COLO668 (cell line): ENCODE measurements at regions not wholly inside any gene's neighbourhood (a gene's known extent, or its start where the extent isn't known, plus 50 kb on each side); places are given as distances from the start of the nearest gene placed in this dataset.
"Not testable (repeated sequence)": the region's sequence is repeated elsewhere in the genome, so short reads cannot be mapped to it uniquely, and the experiment has no call there.

Experiments
- DNase-seq: peaks from one replicate; lab custom pipeline; 2025; ENCODE audit not compliant: unreplicated experiment; lab: John Stamatoyannopoulos, UW

DNA sequence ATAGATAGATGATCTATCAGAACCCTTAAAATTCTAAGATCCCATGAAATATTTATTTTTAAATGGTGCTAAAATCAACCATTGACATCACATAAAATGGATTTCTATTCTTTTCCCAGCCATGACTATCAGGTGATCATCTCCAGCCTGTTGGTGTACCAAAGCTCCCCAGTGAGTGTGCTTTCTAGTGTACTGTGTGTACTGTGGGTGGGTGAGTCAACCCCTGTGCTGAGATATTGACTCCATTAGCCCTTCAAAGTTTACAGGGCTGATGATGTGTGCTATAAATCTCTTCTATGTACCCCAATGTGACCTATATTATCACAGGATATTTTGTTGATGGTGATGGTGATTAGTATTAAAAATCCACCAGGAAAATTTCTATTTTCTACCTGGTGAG lies 344.6 kb downstream of the MMUT start:
- DNase-seq, result no peak

DNA sequence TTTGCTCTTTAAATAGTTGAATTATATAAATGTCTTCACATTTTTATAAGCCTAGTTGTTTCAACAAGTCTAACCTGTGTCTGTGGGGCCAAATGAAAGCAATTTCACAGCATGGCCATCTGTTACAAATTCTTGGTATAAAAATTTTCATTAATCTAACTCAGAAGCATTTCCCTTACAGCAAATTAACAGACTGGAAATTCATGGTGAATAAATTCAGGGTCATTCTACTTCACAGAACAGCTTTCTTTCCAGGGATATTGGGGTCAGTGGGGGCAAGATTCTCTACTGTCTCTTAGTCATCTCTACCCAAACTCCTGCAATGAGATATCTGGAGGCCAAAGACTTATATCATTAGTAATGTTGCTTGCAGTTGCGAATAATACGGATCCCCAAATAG lies 352.1 kb downstream of the MMUT start:
- DNase-seq, result no peak

DNA sequence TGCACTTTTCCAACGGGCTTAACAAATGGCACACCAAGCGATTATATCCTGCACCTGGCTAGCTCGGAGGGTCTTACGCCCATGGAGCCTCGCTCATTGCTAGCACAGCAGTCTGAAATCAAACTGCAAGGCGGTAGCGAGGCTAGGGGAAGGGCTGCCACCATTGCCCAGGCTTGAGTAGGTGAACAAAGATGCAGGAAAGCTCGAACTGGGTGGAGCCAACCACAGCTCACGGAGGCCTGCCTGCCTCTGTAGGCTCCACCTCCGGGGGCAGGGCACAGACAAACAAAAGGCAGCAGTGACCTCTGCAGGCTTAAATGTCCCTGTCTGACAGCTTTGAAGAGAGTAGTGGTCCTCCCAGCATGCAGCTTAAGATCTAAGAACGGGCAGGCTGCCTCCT lies 365.4 kb downstream of the MMUT start:
- DNase-seq, result not testable (repeated sequence)

DNA sequence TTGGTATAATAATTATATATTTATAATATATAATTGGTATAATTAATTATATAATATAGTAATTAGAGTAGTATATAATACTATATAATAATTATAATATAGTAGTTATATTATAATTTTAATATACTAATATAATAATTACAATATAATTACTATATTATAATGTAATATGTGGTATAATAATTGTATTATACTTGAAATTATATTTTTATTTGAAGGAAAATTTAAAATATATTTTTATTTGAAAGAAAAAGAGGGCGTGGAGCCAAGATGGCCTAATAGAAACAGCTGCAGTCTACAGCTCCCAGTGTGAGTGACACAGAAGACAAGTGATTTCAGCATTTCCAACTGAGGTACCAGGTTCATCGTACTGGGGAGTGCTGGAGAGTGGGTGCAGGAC lies 365.9 kb downstream of the MMUT start:
- no peak for DNase-seq

DNA sequence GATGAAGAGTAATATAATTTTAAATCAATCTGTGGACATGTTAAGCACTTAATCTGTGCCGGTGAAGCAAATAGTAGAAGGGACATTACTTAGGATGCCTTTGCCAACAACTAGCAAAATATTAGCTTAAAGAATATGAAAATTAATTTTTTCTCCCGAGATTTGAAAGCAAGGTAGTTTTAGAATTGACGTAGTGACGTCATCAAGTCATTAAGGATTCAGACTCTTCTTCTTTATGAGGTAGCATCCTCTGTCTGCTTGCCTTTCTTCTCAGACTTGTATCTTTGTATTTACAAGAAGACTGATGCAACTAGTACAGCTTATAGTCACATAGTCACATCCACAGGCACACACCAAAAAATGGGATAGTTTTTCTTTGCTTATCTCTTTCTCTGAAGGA lies 374.4 kb downstream of the MMUT start:
- no peak for DNase-seq

DNA sequence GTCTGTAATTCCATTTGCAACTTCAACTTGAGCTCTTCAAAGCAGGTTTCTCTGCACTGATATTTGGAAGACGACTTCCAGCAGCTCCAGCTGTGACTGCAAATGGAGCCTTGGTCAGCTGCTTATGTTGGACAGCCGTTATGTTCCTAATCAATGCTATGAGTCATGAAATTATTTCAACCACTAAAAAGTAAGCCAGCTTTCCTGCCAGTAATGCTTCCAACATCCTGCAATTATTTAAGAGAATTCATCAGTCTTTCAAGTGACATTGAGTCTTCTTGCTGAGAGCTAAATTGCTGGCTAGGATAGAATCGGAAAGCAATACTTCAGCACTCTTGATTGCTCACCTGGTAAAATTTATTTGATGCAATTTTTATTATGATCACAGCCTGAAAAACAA lies 375.7 kb downstream of the MMUT start:
- DNase-seq, result no peak

DNA sequence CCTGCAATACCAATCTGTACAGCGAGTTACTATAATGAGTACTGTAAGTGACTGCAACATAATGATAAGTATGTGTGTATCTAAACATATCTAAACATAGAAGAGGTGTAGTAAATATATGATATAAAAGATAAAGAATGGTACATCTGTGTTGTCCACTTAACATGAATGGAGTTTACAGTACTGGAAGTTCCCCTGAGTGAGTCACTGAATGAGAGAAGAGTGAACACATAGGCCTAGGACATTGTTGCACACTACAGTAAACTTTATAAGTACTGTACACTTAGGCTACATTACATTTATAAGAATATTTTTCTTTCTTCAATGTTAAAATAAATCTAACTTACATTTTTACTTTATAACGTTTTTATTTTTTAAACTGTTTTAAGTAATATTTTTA lies 380.4 kb downstream of the MMUT start:
- DNase-seq, result no peak

DNA sequence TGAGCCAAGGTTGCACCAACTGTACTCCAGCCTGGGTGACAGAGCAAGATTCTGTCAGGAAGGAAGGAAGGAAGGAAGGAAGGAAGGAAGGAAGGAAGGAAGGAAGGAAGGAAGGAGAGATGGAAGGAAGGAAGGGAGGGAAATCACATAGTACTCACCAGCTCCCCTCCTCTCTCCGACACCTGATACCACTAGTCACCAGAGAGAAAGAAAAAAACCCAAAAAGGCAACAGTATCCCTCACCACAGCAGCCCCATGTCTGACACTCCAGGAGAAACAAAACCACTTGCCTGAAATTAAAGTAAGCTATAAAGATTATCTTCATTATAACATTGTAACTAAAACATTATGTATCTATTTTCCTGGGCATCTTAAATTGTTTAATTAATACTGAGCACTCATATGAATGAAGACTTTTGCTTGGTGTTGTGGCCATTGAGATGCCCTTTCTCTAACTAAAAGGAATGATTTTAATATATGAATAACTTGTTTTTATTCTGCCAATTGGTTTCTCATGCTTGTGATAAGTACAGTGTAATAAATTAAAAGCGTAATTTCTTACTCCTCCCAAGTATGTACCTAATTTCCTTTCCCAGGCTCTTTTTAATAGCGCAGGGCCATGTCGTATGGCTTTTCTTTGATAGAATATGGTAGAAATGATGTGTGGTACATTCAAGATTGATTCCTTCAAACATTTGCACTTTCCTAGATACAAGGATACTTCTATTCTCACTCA lies 390.0 kb downstream of the MMUT start:
- DNase-seq, result no peak

DNA sequence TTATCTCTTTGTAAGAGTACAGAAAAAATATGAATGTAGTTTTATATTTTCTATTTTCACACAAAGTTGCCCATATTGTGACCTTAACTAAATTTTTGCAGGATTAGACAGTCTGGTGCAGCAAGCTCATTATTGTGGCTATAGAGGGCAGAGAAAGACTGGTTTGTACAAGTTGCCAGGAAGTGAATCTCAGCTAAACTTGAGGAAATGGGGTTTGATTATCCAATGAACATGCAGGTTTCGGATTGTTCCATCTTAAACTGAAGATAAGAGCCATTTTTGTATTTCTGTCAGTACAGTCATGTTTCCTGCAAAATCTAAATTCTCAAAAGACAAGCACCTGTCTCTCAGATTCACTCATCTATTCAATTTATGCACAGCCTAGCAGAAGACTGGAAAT lies 390.9 kb downstream of the MMUT start:
- DNase-seq, result no peak

DNA sequence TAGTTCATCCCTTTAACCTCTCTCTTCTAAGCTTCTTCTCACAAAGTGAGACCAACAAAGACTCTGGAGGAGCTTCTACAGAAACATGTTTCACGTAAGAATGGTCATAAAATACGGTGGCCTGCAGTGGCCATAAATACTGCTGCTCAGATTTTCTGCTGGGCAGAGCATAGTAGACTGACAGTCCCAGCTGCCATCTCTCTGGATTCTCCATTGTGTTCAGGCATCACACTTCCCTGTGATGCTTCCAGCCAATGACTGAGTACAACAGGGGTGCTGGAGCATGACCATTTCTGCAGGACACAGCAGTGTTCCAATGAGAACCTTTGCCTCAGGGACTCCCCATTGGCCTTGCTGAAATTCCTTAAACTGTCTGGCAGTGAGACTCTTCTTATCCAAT lies 392.6 kb downstream of the MMUT start:
- DNase-seq, result no peak

DNA sequence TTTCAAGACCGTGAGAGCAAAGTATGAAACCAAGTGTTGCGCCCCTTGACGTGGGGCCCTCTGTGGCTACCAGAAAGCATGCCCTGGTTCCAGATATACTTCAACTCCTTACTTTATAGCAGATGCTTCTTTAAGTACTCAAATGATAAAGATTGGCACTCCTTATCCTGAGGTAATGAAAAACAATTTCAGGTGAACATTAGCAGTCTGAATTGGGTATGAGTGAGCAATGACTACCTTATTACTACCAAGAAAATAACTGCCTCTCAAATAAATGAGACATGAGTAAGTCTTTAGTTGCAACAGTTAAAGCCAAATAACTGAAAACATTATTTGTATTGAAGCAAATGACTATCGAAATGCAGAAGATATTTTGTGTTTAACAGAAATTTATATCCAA lies 408.7 kb downstream of the MMUT start:
- DNase-seq, result no peak

DNA sequence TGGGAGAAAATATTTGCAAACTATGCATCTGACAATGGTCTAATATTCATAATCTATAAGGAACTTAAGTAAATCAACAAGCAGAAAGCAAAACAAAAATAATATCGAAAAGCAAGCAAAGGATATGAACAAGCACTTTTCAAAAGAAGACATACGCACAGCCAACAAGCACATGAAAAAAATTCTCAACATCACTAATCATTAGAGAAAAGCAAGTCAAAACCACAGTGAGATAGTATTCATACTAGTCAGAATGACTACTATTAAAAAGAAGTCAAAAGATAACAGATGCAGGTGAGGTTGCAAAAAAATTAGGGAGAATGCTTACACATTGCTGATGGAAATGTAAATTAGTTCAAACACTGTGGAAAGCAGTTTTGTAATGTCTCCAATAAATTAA lies 410.2 kb downstream of the MMUT start:
- DNase-seq, result no peak

DNA sequence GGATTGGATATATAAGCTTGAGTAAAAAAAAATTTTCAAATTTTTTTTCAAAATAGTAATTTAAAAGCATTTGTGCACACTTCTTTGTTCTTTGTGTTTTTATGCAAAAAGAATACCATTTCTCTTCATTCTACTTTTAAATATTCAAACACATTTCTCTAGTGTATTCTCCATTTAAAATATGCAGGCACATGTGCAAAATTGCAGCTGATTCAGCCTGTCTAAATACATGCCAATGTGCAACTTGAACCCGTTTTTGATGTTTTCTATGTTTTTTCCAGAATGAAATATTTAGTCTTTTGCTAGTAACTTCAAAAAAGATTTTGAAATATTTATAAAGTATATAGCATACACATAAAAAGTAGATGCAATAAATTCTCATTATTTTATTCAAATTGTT lies 411.8 kb downstream of the MMUT start:
- DNase-seq, result no peak

DNA sequence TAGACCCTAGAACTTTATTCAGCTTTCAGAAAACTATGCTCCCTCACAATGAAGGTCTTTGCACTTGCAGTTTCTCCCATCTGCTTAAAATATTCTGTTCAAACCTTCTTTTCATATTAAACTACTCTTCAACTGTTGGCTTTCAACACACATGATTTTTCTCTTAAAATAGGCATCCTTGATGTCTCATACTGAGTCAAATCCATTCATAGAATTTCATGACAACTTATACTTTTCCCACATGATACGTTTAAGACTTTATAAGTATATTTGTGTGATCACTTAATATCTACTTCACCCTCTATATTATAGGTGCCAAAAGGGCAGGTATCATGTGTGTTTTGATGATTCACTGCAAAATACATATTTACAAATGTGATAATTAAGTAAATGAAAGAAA lies 412.5 kb downstream of the MMUT start:
- no peak for DNase-seq

DNA sequence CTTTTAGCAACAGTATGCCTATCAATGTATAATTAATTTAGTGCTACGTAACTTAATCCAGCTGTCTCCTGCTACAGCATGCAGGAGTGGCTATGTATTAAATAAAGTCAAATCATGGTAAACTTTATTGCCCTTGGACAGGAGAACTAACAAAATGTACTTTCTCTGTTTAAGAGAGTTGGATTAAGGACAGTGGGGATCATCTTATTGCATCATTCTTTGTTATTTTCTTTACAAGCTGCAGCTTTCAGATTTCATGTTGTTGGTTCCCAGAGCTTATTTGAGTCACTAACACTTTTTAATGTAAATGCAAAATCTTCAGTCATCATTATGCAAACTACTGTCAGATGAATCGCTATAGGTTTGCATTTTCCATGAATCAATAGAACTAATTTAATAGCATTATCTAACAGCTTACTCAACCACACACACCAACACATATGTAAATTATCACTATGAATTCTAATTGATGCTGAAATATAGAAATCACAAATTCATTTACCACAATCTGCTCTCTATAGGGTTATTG lies 424.7 kb downstream of the MMUT start:
- DNase-seq, result no peak

DNA sequence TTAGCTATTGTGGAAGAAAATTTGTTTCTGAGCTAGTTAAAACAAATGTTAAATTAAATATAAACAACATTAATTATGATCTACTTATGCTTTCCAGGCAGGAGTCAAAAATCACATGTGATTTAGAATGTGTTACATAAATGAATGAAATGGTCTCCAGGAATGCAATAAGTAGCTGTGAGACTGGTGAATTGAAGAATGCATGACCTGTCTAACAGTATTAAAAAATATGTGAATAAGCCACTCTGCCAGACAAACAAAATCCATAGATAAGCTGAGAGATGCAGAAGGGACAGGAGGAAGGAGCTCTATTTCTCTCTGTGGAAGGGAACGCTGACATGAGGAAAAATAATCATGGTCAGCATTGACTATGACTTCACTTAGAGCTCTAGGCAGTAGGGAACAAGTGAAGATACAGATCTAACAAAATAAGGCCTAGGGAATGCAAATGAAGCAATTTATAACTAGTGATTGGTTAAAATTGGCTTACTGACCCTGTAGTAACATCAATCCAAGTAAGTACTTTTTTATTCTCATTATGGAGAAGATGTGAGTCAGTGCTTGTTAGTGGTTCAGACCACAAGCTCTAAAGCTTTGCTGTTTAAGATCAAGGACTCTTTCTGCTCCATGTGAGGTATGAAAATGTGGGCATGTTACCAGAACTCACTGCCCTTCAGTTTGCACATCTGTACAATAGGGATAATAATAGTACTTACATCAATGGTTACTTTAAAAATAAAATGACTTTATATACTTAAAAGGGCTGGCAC lies 432.6 kb downstream of the MMUT start:
- DNase-seq, result no peak

DNA sequence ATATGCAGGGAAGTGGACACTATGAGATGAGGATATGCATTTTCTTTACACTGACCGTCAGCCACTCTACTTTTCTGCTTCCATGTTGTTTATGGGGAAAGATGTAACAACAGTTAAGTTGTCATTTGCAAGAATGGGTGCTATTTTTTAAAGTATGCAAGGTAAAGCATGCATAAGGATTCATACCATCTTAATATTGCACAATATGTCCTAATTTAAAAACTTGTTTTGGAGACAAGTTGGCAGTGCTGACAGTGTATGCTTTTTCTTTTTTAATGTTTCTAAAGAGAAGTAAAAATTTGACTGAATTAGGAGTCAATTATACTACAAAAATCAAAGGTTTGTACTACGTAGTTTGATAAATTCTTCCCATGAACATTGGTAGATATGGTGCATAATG lies 435.4 kb downstream of the MMUT start:
- no peak for DNase-seq

DNA sequence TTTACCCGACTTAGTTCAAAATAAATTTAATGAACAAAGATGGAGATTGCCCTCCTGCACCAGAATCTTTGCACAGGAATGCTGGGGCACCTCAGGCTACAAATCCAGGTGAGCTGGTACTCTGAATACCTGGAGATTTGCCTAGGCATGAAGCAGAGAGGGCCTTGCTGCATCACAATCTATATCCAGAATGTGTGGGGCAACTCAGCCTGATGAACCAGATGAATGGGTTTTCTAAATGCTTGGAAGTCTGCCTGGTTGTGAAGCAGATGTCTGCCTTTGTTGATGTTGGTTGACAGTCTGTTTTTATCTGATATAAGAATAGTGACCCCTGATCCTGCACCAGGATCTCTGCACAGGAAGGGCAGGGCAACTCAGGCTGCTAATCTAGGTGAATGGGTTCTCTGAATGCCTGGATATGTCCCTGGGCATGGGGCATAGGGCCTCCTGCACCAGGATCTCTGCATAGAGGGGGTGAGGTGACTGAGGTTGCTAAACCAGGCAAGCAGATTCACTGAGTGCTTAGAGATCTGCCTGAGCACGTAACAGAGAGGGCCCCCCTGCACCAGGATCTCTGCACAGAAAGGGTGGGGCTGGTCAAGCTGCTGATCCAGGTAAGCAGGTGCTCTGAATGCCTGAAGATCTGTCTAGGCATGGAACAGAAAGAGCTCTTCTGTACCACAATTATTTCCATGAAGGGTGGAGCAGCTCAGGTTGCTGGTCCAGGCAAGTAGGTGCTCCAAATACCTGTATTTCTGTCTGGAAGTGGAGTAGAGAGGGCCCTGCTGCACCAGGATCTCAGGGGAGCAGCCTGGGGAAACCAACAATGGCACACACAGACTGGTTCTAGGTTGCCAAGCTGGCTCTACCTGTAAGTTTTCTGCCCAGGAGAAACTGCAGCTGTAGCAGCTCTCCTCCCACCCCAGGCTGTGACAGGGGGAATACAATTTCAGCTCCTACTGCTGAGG lies 437.5 kb downstream of the MMUT start:
- DNase-seq, result no peak

DNA sequence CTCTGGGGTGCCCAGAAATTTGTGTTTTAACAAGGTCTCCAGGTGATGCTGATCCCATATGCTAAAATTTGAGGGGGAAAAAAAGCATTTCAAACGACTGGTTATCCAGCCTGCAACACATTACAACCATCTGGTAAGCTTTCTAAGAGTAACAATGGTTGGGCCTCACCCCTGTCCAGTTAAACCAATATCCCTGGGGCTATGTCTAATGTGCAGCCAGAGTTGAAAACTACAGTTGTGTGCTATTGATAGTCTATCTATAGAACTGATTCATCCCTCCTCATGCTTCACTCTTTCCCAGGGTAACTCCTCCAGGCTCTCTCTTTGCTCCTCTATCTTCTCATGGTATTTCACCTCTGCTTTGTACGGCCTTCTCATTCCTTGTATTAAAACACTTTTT lies 458.3 kb downstream of the MMUT start:
- no peak for DNase-seq

DNA sequence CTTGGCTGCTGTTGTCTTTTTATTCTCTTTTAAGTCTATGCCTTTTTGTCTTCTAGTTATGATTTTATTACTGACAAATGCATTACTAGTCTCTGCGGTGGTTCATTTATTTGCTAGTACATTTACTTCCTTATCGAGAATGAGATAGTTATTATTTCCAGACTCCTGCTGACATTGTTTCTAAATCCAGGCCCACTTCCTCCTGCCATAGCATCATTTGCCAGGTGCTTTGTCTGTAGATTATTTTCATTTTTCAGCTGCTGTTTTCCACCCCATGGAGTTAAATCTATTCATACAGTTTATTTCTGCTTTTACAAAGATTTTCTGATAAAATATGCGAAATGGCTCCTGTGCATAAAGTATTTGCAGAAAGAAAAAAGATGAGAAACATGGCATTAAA lies 459.7 kb downstream of the MMUT start:
- no peak for DNase-seq

DNA sequence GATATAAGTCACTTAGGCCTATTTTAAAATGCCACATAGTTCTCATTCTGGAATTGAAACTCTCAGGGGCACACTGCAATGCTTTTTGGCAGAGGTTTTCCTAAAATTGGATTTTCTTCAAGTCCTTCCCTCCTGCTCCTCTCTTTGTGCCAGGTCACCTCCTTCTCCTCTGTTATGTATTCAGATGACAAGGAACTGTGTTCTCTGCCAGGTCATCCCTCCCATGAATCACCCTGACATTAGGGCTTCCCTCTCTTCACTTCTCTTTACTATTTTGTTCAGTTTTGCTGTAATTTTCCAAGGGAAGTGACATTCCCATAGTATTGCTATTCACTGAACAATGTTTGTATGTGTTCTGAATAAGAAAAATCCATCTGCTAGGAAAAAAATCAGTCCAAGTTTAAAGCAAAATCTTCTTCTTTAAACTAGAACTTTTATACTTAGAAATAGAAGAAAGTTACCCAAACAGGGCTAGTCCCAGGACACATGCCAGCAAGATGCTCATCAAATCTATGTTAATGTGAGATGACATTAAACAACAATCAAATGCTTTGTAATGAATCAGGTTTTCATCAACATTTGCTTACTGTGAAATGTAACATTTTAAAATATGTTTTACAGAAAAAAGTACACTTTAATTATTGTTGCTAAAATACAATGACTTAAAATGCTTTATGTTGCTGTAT lies 461.1 kb downstream of the MMUT start:
- no peak for DNase-seq
